Gastrocnemius medialis (tissue), 4 donors: ENCODE measurements at regions not wholly inside any gene's neighbourhood (a gene's known extent, or its start where the extent isn't known, plus 50 kb on each side); places are given as distances from the start of the nearest gene placed in this dataset.

ENCODE experiments used
- ATAC-seq, 2 donors: fragments of 150-250 bp; one replicate each; pipeline ENCODE4 v1.9.1; 2016
- DNase-seq, 2 donors: peaks; one replicate each; pipeline ENCODE4 v3.0.0-alpha.2; 2019
- H3K27ac ChIP-seq, 4 donors: fragments of 200-600 bp; sonication (generic); 1 replicate in 1 of 4; 2 replicates in 3 of 4; pipeline ENCODE4 v1.5.1; 2016 to 2018; ENCODE audit warnings: mild to moderate bottlenecking in 2 of 4, moderate library complexity in 1 of 4
- H3K27me3 ChIP-seq, 3 donors: fragments of 200-600 bp; sonication (generic) in 2 of 3; 1 replicate in 1 of 3; 2 replicates in 2 of 3; pipeline versions ENCODE4 v1.5.1 to v1.6.0; 2016 to 2019; ENCODE audit warnings: mild to moderate bottlenecking in 1 of 3, moderate library complexity in 1 of 3
- H3K36me3 ChIP-seq, 2 donors: fragments of 200-600 bp; sonication (generic) in 1 of 2; one replicate each; pipeline ENCODE4 v1.5.1; 2017 to 2018
- H3K4me1 ChIP-seq, 2 donors: fragments of 200-600 bp; sonication (generic) in 1 of 2; one replicate each; pipeline ENCODE4 v1.5.1; 2016 to 2017; ENCODE audit warnings: mild to moderate bottlenecking in 2 of 2
- H3K4me3 ChIP-seq, 4 donors: fragments of 200-600 bp; sonication (generic) in 3 of 4; 1 replicate in 1 of 4; 2 replicates in 3 of 4; pipeline ENCODE4 v1.5.1; 2016 to 2019; ENCODE audit warnings: mild to moderate bottlenecking in 2 of 4
- H3K9me3 ChIP-seq, 3 donors: fragments of 200-600 bp; sonication (generic) in 2 of 3; 1 replicate in 1 of 3; 2 replicates in 2 of 3; pipeline ENCODE4 v1.5.1; 2016 to 2019
- POLR2A ChIP-seq, 2 donors: fragments of 450-650 bp; IDR thresholded peaks; one replicate each; pipeline ENCODE4 v1.6.1; 2017; ENCODE audit warnings: antibody characterized with exemption in 2 of 2, mild to moderate bottlenecking in 2 of 2, moderate library complexity in 2 of 2
- in situ Hi-C, 4 donors: fragments of 200-750 bp; cut with MboI; loops; one replicate each; pipeline versions ENCODE4 v1.15.0 to v1.8.0; 2017; ENCODE audit warnings: low sequenced_read_pairs in 4 of 4
- intact Hi-C: fragments of 100-400 bp; cut with DNase I; formaldehyde crosslinking; loops from one replicate; pipeline ENCODE4 v1.15.1; 2023; ENCODE audit warnings: low total_unique reads
- TF ChIP-seq, protein P1 (sequence below), 5 experiments: fragments of 450-650 bp in 3 of 5; fragments of 200-600 bp in 2 of 5; sonication (generic) in 2 of 5; IDR thresholded peaks in 4 of 5; conservative IDR thresholded peaks in 1 of 5; 1 replicate in 4 of 5; 2 replicates in 1 of 5; pipeline ENCODE4 v1.5.1; 2016 to 2019; ENCODE audit warnings: antibody characterized with exemption in 5 of 5, mild to moderate bottlenecking in 3 of 5, moderate library complexity in 3 of 5

DNA sequence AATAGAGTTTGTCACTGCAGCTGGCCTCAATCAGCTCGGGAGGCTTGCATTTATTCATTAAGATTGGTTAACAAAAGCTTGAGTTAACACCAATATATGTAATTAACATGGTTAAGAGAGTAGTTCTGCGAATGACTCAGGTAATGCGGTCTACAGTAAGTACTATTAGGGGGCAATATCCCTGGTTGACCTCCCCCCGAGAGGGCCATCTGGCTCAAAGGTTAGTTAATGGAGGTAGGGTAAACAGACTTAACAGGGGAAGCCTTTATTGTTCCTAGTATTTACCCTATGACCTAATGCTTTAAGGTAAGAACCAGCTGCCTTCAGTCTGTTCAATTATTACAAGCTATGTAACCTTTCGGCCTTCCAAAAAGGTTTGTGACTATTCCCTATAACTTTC lies 403.3 kb upstream of the SGO1 start:
- intact Hi-C loops: no loop called here
- H3K27me3 ChIP-seq: no peaks in the 10 kb centered on the region

DNA sequence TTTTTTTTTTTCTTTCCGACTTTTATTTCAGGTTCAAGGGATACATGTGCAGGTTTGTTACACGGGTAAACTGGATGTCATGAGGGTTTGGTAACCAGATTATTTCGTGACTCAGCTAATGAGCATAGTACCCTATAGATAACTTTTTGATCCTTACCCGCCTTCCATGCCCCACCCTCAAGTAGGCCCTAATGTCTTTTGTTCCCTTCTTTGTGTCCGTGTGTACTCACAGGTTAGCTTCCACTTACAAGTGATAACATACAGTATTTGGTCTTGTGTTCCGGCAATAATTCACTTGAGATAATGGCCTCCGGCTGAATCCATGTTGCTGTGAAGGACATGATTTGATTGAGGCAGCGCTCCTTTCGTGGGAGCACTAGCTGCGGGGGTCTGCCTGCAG lies 402.8 kb upstream of the SGO1 start:
- Histone ChIP-seq H3K36me3 (no peaks in the 10 kb centered on the region), H3K4me3 (no peak overlapping the region), H3K9me3 (no peaks in the 10 kb centered on the region), H3K4me1 (peaks cover 4 to 7% of the 10 kb centered on the region in 2 donors), H3K27me3 (no peaks in the 10 kb centered on the region), H3K27ac (no peak overlapping the region)
- intact Hi-C loops (no loop called here), in situ Hi-C loops (no loop called here)
- DNase-seq (no peak), ATAC-seq (no peak)
- TF ChIP-seq POLR2A (IDR thresholded peaks at IDR 0.05): no peak
- TF ChIP-seq, protein P1, sequence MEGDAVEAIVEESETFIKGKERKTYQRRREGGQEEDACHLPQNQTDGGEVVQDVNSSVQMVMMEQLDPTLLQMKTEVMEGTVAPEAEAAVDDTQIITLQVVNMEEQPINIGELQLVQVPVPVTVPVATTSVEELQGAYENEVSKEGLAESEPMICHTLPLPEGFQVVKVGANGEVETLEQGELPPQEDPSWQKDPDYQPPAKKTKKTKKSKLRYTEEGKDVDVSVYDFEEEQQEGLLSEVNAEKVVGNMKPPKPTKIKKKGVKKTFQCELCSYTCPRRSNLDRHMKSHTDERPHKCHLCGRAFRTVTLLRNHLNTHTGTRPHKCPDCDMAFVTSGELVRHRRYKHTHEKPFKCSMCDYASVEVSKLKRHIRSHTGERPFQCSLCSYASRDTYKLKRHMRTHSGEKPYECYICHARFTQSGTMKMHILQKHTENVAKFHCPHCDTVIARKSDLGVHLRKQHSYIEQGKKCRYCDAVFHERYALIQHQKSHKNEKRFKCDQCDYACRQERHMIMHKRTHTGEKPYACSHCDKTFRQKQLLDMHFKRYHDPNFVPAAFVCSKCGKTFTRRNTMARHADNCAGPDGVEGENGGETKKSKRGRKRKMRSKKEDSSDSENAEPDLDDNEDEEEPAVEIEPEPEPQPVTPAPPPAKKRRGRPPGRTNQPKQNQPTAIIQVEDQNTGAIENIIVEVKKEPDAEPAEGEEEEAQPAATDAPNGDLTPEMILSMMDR (IDR thresholded peaks at IDR 0.05 in 4 of 5, conservative IDR thresholded peaks at IDR 0.05 in 1 of 5): no peak

More for the DNA sequence above, 403.3 kb upstream of the SGO1 start:
- no peaks in the 10 kb centered on the region for H3K9me3 ChIP-seq
- no peaks in the 10 kb centered on the region for H3K36me3 ChIP-seq
- no peak for ATAC-seq
- in situ Hi-C loops: no loop called here
- no peak for TF ChIP-seq POLR2A (IDR thresholded peaks at IDR 0.05)
- TF ChIP-seq, protein P1 (IDR thresholded peaks at IDR 0.05 in 4 of 5, conservative IDR thresholded peaks at IDR 0.05 in 1 of 5): no peak
- no peak overlapping the region for H3K27ac ChIP-seq
- H3K4me1 ChIP-seq: peaks cover 4 to 7% of the 10 kb centered on the region in 2 donors
- H3K4me3 ChIP-seq: no peak overlapping the region
- DNase-seq: no peak

DNA sequence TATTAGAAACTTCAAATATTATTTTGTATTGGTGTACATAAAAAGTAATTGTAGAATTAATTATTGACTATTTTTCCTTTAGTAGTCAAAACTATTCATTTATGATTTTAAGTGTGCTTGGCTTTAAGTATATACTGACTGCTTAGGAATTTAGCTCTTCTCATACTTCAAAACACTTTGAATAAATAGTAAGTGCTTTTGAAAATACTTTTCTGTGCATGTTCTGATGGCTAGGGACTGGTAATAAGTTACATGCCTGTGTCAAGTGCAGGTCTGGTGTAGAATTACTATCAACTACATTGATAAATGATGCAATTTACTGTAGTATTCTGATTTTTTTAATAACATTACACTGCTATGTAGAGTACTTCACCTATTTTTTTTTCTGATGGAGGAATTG lies 397.6 kb upstream of the SGO1 start:
- intact Hi-C loops (no loop called here), in situ Hi-C loops (no loop called here)
- no peak for ATAC-seq
- H3K4me3 ChIP-seq: no peak overlapping the region
- H3K9me3 ChIP-seq: no peaks in the 10 kb centered on the region
- no peak for DNase-seq
- TF ChIP-seq POLR2A (IDR thresholded peaks at IDR 0.05): no peak
- TF ChIP-seq, protein P1 (IDR thresholded peaks at IDR 0.05 in 4 of 5, conservative IDR thresholded peaks at IDR 0.05 in 1 of 5): no peak
- H3K27me3 ChIP-seq: no peaks in the 10 kb centered on the region
- no peak overlapping the region for H3K27ac ChIP-seq
- H3K36me3 ChIP-seq: no peaks in the 10 kb centered on the region
- peaks cover 4 to 7% of the 10 kb centered on the region in 2 donors for H3K4me1 ChIP-seq

DNA sequence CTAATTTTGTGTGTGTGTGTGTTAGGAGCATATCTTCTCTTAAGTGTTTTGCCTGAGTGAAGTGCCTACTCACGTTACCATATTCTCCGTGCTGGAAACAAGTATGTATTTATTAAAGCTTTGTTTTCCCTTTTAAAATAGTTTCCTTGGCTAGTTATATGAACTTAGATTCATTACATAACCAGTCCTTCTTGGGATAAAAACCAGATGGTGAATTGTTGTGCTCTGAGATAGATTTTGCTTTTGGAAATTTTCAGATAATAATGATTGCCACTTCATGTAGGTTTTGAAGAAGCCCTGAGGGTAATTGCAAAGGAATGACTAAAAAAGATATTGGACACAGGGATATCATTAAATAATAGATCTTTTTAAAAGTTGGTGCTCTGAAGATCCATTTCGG lies 390.2 kb upstream of the SGO1 start:
- no peaks in the 10 kb centered on the region for H3K9me3 ChIP-seq
- no peaks in the 10 kb centered on the region for H3K4me1 ChIP-seq
- no peak for DNase-seq
- TF ChIP-seq, protein P1 (IDR thresholded peaks at IDR 0.05 in 4 of 5, conservative IDR thresholded peaks at IDR 0.05 in 1 of 5): no peak
- TF ChIP-seq POLR2A (IDR thresholded peaks at IDR 0.05): no peak
- no peaks in the 10 kb centered on the region for H3K36me3 ChIP-seq
- H3K27me3 ChIP-seq: no peaks in the 10 kb centered on the region
- no peak overlapping the region for H3K27ac ChIP-seq
- intact Hi-C loops (no loop called here), in situ Hi-C loops (no loop called here)
- H3K4me3 ChIP-seq: no peak overlapping the region
- no peak for ATAC-seq

DNA sequence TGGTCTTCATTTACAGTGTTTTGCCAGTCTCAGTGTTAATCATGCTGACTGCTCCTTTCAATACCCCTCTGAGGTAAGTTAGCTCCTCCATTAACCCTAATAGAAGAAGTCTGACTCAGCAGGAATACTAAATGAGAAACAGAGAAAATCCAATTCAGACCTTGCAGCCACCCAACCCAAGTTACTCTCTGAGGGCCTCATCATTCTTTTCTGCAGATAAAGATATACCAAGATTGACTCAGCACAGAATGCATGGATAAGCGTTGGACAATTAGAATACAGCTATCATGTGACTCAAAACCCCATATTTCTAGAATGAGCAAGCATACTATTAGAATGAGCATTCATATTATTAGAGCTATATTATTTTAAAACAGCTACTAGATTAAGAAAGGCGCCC lies 389.1 kb upstream of the SGO1 start:
- in situ Hi-C loops: no loop called here
- TF ChIP-seq, protein P1 (IDR thresholded peaks at IDR 0.05 in 4 of 5, conservative IDR thresholded peaks at IDR 0.05 in 1 of 5): no peak
- no peak for TF ChIP-seq POLR2A (IDR thresholded peaks at IDR 0.05)
- no peaks in the 10 kb centered on the region for H3K4me1 ChIP-seq

More for the DNA sequence above, 389.1 kb upstream of the SGO1 start:
- ATAC-seq: no peak
- intact Hi-C loops: no loop called here
- no peaks in the 10 kb centered on the region for H3K27me3 ChIP-seq
- H3K36me3 ChIP-seq: no peaks in the 10 kb centered on the region
- H3K9me3 ChIP-seq: peaks cover 0 to 3% (median 0%) of the 10 kb centered on the region in 3 donors
- no peak overlapping the region for H3K4me3 ChIP-seq
- H3K27ac ChIP-seq: no peak overlapping the region
- DNase-seq: no peak
